Neutrophil (primary cell): ENCODE measurements at regions not wholly inside any gene's neighbourhood (a gene's known extent, or its start where the extent isn't known, plus 50 kb on each side); places are given as distances from the start of the nearest gene placed in this dataset.

ENCODE experiments used
- H3K27ac ChIP-seq: fragments of 200-600 bp; sonication (generic); 2 replicates; pipeline ENCODE4 v1.5.1; 2016; ENCODE audit warnings: mild to moderate bottlenecking, moderate library complexity
- H3K27me3 ChIP-seq: fragments of 200-600 bp; sonication (generic); 2 replicates; pipeline ENCODE4 v1.6.0; 2016; ENCODE audit warnings: mild to moderate bottlenecking
- H3K36me3 ChIP-seq: fragments of 200-600 bp; sonication (generic); 2 replicates; pipeline ENCODE4 v1.5.1; 2017
- H3K4me1 ChIP-seq, 2 experiments: fragments of 200-600 bp in 1 of 2; sonication (generic) in 1 of 2; 1 replicate in 1 of 2; 2 replicates in 1 of 2; pipeline versions ENCODE4 v1.5.1 to v1.6.1; 2013 to 2016; ENCODE audit warnings: low read depth in 1 of 2, low read length in 1 of 2, mild to moderate bottlenecking in 1 of 2, moderate library complexity in 1 of 2; ENCODE audit not compliant: control insufficient read depth in 1 of 2, insufficient read depth in 1 of 2
- H3K4me3 ChIP-seq, 2 experiments: fragments of 200-600 bp in 1 of 2; sonication (generic) in 1 of 2; 1 replicate in 1 of 2; 2 replicates in 1 of 2; pipeline ENCODE4 v1.5.1; 2013 to 2016; ENCODE audit warnings: low read depth in 1 of 2, low read length in 1 of 2, mild to moderate bottlenecking in 1 of 2, moderate library complexity in 1 of 2
- H3K9me3 ChIP-seq: fragments of 200-600 bp; sonication (generic); 2 replicates; pipeline ENCODE4 v1.5.1; 2016
- CTCF ChIP-seq: fragments of 200-600 bp; sonication (generic); IDR thresholded peaks from 2 replicates; pipeline ENCODE4 v1.5.1; 2016; ENCODE audit warnings: antibody characterized with exemption

GRCh38 chr7:13447637-13448036 lies 541.8 kb downstream of the ETV1 start:
- no peaks in the 10 kb centered on the region for H3K27me3 ChIP-seq
- no peak for TF ChIP-seq CTCF
- H3K4me1 ChIP-seq = no peaks in the 10 kb centered on the region
- no peaks in the 10 kb centered on the region for H3K9me3 ChIP-seq
- H3K36me3 ChIP-seq = no peaks in the 10 kb centered on the region
- H3K27ac ChIP-seq = no peak overlapping the region
- H3K4me3 ChIP-seq = no peak overlapping the region

- TF ChIP-seq CTCF = no peak
- H3K27ac ChIP-seq = no peak overlapping the region
- no peaks in the 10 kb centered on the region for H3K4me1 ChIP-seq
- H3K27me3 ChIP-seq = no peaks in the 10 kb centered on the region
- H3K36me3 ChIP-seq = no peaks in the 10 kb centered on the region
- H3K9me3 ChIP-seq = no peaks in the 10 kb centered on the region
- H3K4me3 ChIP-seq = no peak overlapping the region
These were observed 541.2 kb downstream of the ETV1 start for GRCh38 chr7:13448243-13448642.

- H3K27me3 ChIP-seq = no peaks in the 10 kb centered on the region
- no peak for TF ChIP-seq CTCF
These were observed 540.0 kb downstream of the ETV1 start for GRCh38 chr7:13449460-13449859.

GRCh38 chr7:13454916-13455592 lies 534.4 kb downstream of the ETV1 start:
- no peaks in the 10 kb centered on the region for H3K4me1 ChIP-seq
- no peaks in the 10 kb centered on the region for H3K9me3 ChIP-seq
- TF ChIP-seq CTCF = no peak
- H3K27ac ChIP-seq = no peak overlapping the region
- no peaks in the 10 kb centered on the region for H3K27me3 ChIP-seq
- H3K4me3 ChIP-seq = no peak overlapping the region
- no peaks in the 10 kb centered on the region for H3K36me3 ChIP-seq

More at GRCh38 chr7:13449460-13449859, 540.0 kb downstream of the ETV1 start:
- Histone ChIP-seq H3K4me1 (no peaks in the 10 kb centered on the region), H3K36me3 (no peaks in the 10 kb centered on the region), H3K9me3 (no peaks in the 10 kb centered on the region), H3K4me3 (no peak overlapping the region), H3K27ac (no peak overlapping the region)

GRCh38 chr7:13457790-13458189 lies 531.7 kb downstream of the ETV1 start:
- no peaks in the 10 kb centered on the region for H3K36me3 ChIP-seq

More at GRCh38 chr7:13457790-13458189, 531.7 kb downstream of the ETV1 start:
- Histone ChIP-seq H3K27me3 (no peaks in the 10 kb centered on the region), H3K4me3 (no peak overlapping the region), H3K4me1 (no peaks in the 10 kb centered on the region), H3K27ac (no peak overlapping the region), H3K9me3 (no peaks in the 10 kb centered on the region)
- no peak for TF ChIP-seq CTCF
